ENCODE measurements at regions not wholly inside any gene's neighbourhood (a gene's known extent, or its start where the extent isn't known, plus 50 kb on each side); places are given as distances from the start of the nearest gene placed in this dataset.

- H3K9me3 ChIP-seq, result no peaks in the 10 kb centered on the region
- no peaks in the 10 kb centered on the region for H3K36me3 ChIP-seq
- DNase-seq, result no peak
- H3K4me3 ChIP-seq, result no peak overlapping the region
- no peak overlapping the region for H3K27ac ChIP-seq
- intact Hi-C loops (cut with DNase I), result no loop called here
- no peaks in the 10 kb centered on the region for H3K27me3 ChIP-seq
- H3K4me1 ChIP-seq, result no peaks in the 10 kb centered on the region
- H3K9ac ChIP-seq (ENCODE audit: low read depth in 2 of 2, low read length in 2 of 2), result no peak overlapping the region
- TF ChIP-seq CTCF (IDR thresholded peaks at IDR 0.05), result no peak
Observed at GRCh38 chr5:74432216-74432615, 208.3 kb downstream of the ENC1 start.

DNA sequence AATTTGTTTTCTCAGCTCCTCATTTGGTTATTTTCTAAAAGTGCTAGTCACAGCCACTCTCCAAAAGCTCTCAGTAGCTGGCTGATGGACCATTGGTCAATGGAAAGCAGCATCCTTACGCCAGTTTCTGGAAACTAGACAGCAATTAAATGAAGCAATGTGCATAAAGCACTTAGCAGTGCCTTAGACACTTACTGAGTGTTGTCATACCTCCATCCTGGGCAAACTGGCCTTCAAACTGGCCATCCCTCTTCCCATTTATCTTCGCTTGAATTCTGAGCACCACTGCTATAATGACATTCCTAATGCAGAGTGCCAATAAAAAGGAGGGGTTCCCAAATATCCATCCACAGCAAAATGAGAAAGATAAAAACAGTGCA, 209.2 kb downstream of the ENC1 start:
- no peak for DNase-seq
- no peaks in the 10 kb centered on the region for H3K36me3 ChIP-seq
- no peaks in the 10 kb centered on the region for H3K4me1 ChIP-seq
- intact Hi-C loops (cut with DNase I), result no loop called here
- no peak overlapping the region for H3K4me3 ChIP-seq
- H3K9ac ChIP-seq (ENCODE audit: low read depth in 2 of 2, low read length in 2 of 2), result no peak overlapping the region
- H3K27me3 ChIP-seq, result no peaks in the 10 kb centered on the region
- H3K27ac ChIP-seq, result no peak overlapping the region
- TF ChIP-seq CTCF (IDR thresholded peaks at IDR 0.05), result no peak
- no peaks in the 10 kb centered on the region for H3K9me3 ChIP-seq

DNA sequence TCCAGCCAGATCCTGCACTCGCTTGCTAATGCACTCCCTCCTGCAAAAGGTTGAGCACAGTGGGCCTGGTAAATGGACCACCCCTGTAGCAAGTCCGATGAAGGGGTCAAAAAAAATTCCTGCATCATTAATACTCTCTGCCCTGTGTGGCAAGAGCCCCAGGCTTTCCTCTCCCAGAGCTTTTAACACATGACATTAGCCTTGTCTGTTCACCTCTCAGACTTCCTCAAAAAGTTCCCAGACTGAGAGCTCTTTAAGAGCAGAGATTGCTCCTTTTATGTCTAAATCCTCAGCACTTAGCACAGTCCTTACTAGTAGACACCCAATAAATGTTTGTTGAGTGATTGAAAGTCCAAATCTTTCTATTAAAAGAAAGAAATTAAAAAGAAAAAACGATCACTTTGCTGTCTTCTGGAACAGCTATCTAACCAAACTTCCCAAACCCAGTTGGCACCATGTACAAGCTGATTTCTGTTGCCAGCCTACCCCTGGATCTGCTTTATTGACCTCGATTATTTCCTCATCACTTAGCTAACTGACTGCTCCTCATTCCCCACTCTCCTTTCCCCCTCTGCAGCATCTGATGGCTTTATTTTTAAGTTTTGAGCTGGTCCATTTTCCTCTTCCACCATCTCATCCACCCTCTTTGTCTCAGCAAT, 209.8 kb downstream of the ENC1 start:
- intact Hi-C loops (cut with DNase I), result no loop called here
- Histone ChIP-seq H3K4me1 (no peaks in the 10 kb centered on the region), H3K36me3 (no peaks in the 10 kb centered on the region), H3K9me3 (no peaks in the 10 kb centered on the region), H3K27ac (no peak overlapping the region), H3K4me3 (no peak overlapping the region), H3K9ac (ENCODE audit: low read depth in 2 of 2, low read length in 2 of 2) (no peak overlapping the region), H3K27me3 (no peaks in the 10 kb centered on the region)
- no peak for TF ChIP-seq CTCF (IDR thresholded peaks at IDR 0.05)
- no peak for DNase-seq

GRCh38 chr5:74429495-74429894, 211.0 kb downstream of the ENC1 start:
- no peak for TF ChIP-seq CTCF (IDR thresholded peaks at IDR 0.05)
- no peaks in the 10 kb centered on the region for H3K4me1 ChIP-seq
- H3K4me3 ChIP-seq, result no peak overlapping the region
- H3K36me3 ChIP-seq, result no peaks in the 10 kb centered on the region
- intact Hi-C loops (cut with DNase I), result no loop called here
- no peak for DNase-seq
- H3K9me3 ChIP-seq, result no peaks in the 10 kb centered on the region
- H3K9ac ChIP-seq (ENCODE audit: low read depth in 2 of 2, low read length in 2 of 2), result no peak overlapping the region
- no peak overlapping the region for H3K27ac ChIP-seq
- H3K27me3 ChIP-seq, result no peaks in the 10 kb centered on the region

GRCh38 chr5:74428876-74429275, 211.7 kb downstream of the ENC1 start:
- Histone ChIP-seq H3K4me3 (no peak overlapping the region), H3K27me3 (no peaks in the 10 kb centered on the region), H3K9me3 (no peaks in the 10 kb centered on the region), H3K27ac (no peak overlapping the region), H3K4me1 (no peaks in the 10 kb centered on the region), H3K36me3 (no peaks in the 10 kb centered on the region), H3K9ac (ENCODE audit: low read depth in 2 of 2, low read length in 2 of 2) (no peak overlapping the region)
- DNase-seq, result no peak
- no peak for TF ChIP-seq CTCF (IDR thresholded peaks at IDR 0.05)
- intact Hi-C loops (cut with DNase I), result no loop called here

Data from colonic mucosa (tissue), 4 donors.